B cell (primary cell): ENCODE measurements at regions not wholly inside any gene's neighbourhood (a gene's known extent, or its start where the extent isn't known, plus 50 kb on each side); places are given as distances from the start of the nearest gene placed in this dataset.
"Not testable (repeated sequence)": the region's sequence is repeated elsewhere in the genome, so short reads cannot be mapped to it uniquely, and the experiment has no call there.

Experiments used
- ATAC-seq: fragments of 200-7000 bp; cut with Tn5 transposase; one replicate; pipeline ENCODE4 v1.10.0; 2021; ENCODE audit warnings: low read depth, mild to moderate bottlenecking, moderate number of reproducible peaks, moderate library complexity
- CTCF ChIA-PET: fragments of 350-600 bp; sonication (Branson Sonifier 250); formaldehyde crosslinking; loops from one replicate; lab custom pipeline; 2021; ENCODE audit warnings: antibody characterized with exemption, inconsistent platforms; lab: Charles Lee
- POLR2A ChIA-PET: fragments of 350-600 bp; sonication (Branson Sonifier 250); formaldehyde crosslinking; loops from one replicate; lab custom pipeline; 2021; ENCODE audit warnings: antibody characterized with exemption; lab: Charles Lee
- DNase-seq: peaks from one replicate; pipeline ENCODE4 v3.0.0; 2013
- H2AFZ ChIP-seq: 2 replicates; pipeline ENCODE4 v1.6.1; 2012; ENCODE audit warnings: mild to moderate bottlenecking, low read depth, low read length; ENCODE audit not compliant: insufficient read depth, poor library complexity, severe bottlenecking
- H3K27ac ChIP-seq, 2 donors: 1 replicate in 1 of 2; 2 replicates in 1 of 2; pipeline ENCODE4 v1.5.1; 2012 to 2013; ENCODE audit warnings: low read length in 2 of 2, mild to moderate bottlenecking in 2 of 2, moderate library complexity in 1 of 2
- H3K27me3 ChIP-seq, 4 experiments: fragments of 200-600 bp in 1 of 4; sonication (generic) in 1 of 4; replicated peaks in 1 of 4; 1 replicate in 2 of 4; 2 replicates in 2 of 4; pipeline versions ENCODE4 v1.6.1 to v1.7.0; 2013 to 2016; ENCODE audit warnings: low read length in 3 of 4, mild to moderate bottlenecking in 2 of 4, mixed read lengths in 1 of 4, moderate library complexity in 1 of 4; ENCODE audit not compliant: insufficient read depth in 4 of 4, control insufficient read depth in 3 of 4; ENCODE audit errors: control extremely low read depth in 1 of 4
- H3K36me3 ChIP-seq, 2 experiments: replicated peaks in 1 of 2; 1 replicate in 1 of 2; 2 replicates in 1 of 2; pipeline versions ENCODE4 v1.6.1 to v1.7.1; 2013; ENCODE audit warnings: low read length in 1 of 2; ENCODE audit not compliant: insufficient read depth in 2 of 2, control insufficient read depth in 1 of 2; ENCODE audit errors: control extremely low read depth in 1 of 2, extremely low read depth in 1 of 2
- H3K4me1 ChIP-seq, 2 donors: fragments of 200-600 bp in 1 of 2; sonication (generic) in 1 of 2; 1 replicate in 1 of 2; 2 replicates in 1 of 2; pipeline versions ENCODE4 v1.5.1 to v1.6.1; 2013 to 2017; ENCODE audit warnings: low read length in 2 of 2; ENCODE audit not compliant: control insufficient read depth in 2 of 2, insufficient read depth in 2 of 2
- H3K4me2 ChIP-seq: replicated peaks from 2 replicates; pipeline ENCODE3; 2012; ENCODE audit warnings: mild to moderate bottlenecking, low read depth, low read length; ENCODE audit not compliant: poor library complexity, severe bottlenecking
- H3K4me3 ChIP-seq, 5 experiments: fragments of 200-600 bp in 1 of 5; sonication (generic) in 1 of 5; 1 replicate in 3 of 5; 2 replicates in 2 of 5; pipeline versions ENCODE4 v1.5.1 to v1.7.0; 2011 to 2016; ENCODE audit warnings: low read length in 4 of 5, mild to moderate bottlenecking in 4 of 5, low read depth in 2 of 5, control low read depth in 1 of 5, moderate library complexity in 1 of 5; ENCODE audit not compliant: insufficient read depth in 1 of 5; ENCODE audit errors: control extremely low read depth in 1 of 5, extremely low read depth in 1 of 5
- H3K79me2 ChIP-seq: fragments of 200-600 bp; sonication (generic); one replicate; pipeline ENCODE4 v1.6.0; 2016; ENCODE audit warnings: low read length; ENCODE audit not compliant: control insufficient read depth, insufficient read depth
- H3K9ac ChIP-seq: fragments of 200-600 bp; sonication (generic); 2 replicates; pipeline ENCODE4 v1.6.1; 2017; ENCODE audit warnings: mild to moderate bottlenecking, low read length, moderate library complexity
- H3K9me3 ChIP-seq, 3 donors: one replicate each; pipeline versions ENCODE4 v1.6.1 to v1.7.1; 2013; ENCODE audit warnings: low read length in 2 of 3; ENCODE audit not compliant: control insufficient read depth in 2 of 3, insufficient read depth in 1 of 3; ENCODE audit errors: control extremely low read depth in 1 of 3
- H4K20me1 ChIP-seq: 2 replicates; pipeline ENCODE4 v1.6.0; 2012; ENCODE audit warnings: mild to moderate bottlenecking, low read length; ENCODE audit not compliant: insufficient read depth, control insufficient read depth, poor library complexity, severe bottlenecking
- H3K27ac Mint-ChIP-seq: one replicate; pipeline ENCODE4 v1.8.0; 2021; ENCODE audit warnings: mixed read lengths
- H3K27me3 Mint-ChIP-seq: one replicate; pipeline ENCODE4 v1.8.0; 2021; ENCODE audit warnings: mixed read lengths
- H3K4me1 Mint-ChIP-seq: one replicate; pipeline ENCODE4 v1.8.0; 2021; ENCODE audit warnings: mixed read lengths
- H3K4me3 Mint-ChIP-seq: one replicate; pipeline ENCODE4 v1.8.0; 2021; ENCODE audit warnings: mixed read lengths
- H3K9me3 Mint-ChIP-seq: one replicate; pipeline ENCODE4 v1.8.0; 2022; ENCODE audit warnings: mixed read lengths; ENCODE audit not compliant: insufficient read depth
- WGBS: methylation state at CpG from one replicate; pipeline ENCODE4 v1.1.5; 2013; ENCODE audit warnings: missing lambda C conversion rate; ENCODE audit not compliant: insufficient coverage; 5-methylcytosine and 5-hydroxymethylcytosine counted together
- intact Hi-C: fragments of 100-400 bp; cut with micrococcal nuclease; formaldehyde crosslinking; loops from one replicate; pipeline ENCODE4 v1.10.0; 2022

- H3K4me2 ChIP-seq, H3K4me3 Mint-ChIP-seq, H3K9ac ChIP-seq, H3K27me3 Mint-ChIP-seq, CTCF ChIA-PET, H3K27ac Mint-ChIP-seq, H3K27ac ChIP-seq, POLR2A ChIA-PET, H3K4me1 Mint-ChIP-seq, H3K79me2 ChIP-seq, H3K4me1 ChIP-seq, H2AFZ ChIP-seq, H3K36me3 ChIP-seq, H4K20me1 ChIP-seq, intact Hi-C loops, H3K27me3 ChIP-seq, H3K9me3 ChIP-seq, H3K4me3 ChIP-seq, DNase-seq, ATAC-seq, H3K9me3 Mint-ChIP-seq: not testable (repeated sequence)
Observed at GRCh38 chr20:30533653-30534052, 723.8 kb upstream of the DEFB115 start.

DNA sequence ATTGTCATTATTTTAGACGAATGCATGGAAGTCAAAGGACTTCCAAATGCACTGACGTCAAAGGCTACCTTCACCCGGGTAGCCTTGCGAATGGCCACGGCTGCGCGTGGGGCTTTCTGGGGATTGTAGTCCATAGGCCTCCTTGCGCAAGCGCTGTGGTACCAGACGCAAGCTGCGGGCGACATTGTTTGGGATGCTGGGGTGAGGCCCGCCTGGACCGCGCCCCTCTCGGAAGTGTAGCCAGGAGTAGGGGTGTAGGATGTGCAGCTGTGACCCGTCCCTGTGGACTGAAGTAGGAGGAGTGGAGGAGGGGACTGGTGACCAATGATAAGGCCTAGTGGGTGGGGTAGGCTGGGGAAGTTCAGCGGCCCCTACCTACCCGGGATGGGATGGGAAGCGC lies 720.0 kb upstream of the DEFB115 start:
- DNase-seq, CTCF ChIA-PET, ATAC-seq, intact Hi-C loops, H3K4me2 ChIP-seq, H3K27me3 ChIP-seq, H3K9me3 ChIP-seq, H3K4me1 ChIP-seq, H3K9me3 Mint-ChIP-seq, H4K20me1 ChIP-seq, H3K36me3 ChIP-seq, POLR2A ChIA-PET, H3K27ac ChIP-seq, H3K4me1 Mint-ChIP-seq, H3K27me3 Mint-ChIP-seq, H3K79me2 ChIP-seq, H3K9ac ChIP-seq, H2AFZ ChIP-seq, H3K4me3 Mint-ChIP-seq, H3K27ac Mint-ChIP-seq, H3K4me3 ChIP-seq: not testable (repeated sequence)
- WGBS = 52% methylated on average over 20 of the region's 20 CpGs

- H3K4me1 Mint-ChIP-seq, H4K20me1 ChIP-seq, H3K27ac ChIP-seq, H3K27me3 ChIP-seq, H3K4me3 ChIP-seq, H3K4me3 Mint-ChIP-seq, H3K9me3 Mint-ChIP-seq, H2AFZ ChIP-seq, POLR2A ChIA-PET, H3K79me2 ChIP-seq, DNase-seq, ATAC-seq, H3K27ac Mint-ChIP-seq, H3K36me3 ChIP-seq, CTCF ChIA-PET, H3K9ac ChIP-seq, H3K4me1 ChIP-seq, H3K27me3 Mint-ChIP-seq, intact Hi-C loops, H3K9me3 ChIP-seq, H3K4me2 ChIP-seq: not testable (repeated sequence)
- WGBS = no CpG with 5 or more reads among the region's 4 CpGs
Observed at GRCh38 chr20:30540330-30541069, 717.0 kb upstream of the DEFB115 start.

GRCh38 chr20:30551236-30551635 lies 706.2 kb upstream of the DEFB115 start:
- no CpG with 5 or more reads among the region's 4 CpGs for WGBS
- CTCF ChIA-PET, H3K4me1 ChIP-seq, H3K4me3 Mint-ChIP-seq, H3K4me1 Mint-ChIP-seq, DNase-seq, H3K79me2 ChIP-seq, H3K9ac ChIP-seq, H4K20me1 ChIP-seq, H2AFZ ChIP-seq, POLR2A ChIA-PET, H3K36me3 ChIP-seq, H3K27ac ChIP-seq, H3K9me3 ChIP-seq, ATAC-seq, H3K4me2 ChIP-seq, H3K27ac Mint-ChIP-seq, H3K4me3 ChIP-seq, intact Hi-C loops, H3K27me3 ChIP-seq, H3K27me3 Mint-ChIP-seq: not testable (repeated sequence)
- peaks cover 10% of the 10 kb centered on the region for H3K9me3 Mint-ChIP-seq
